ENCODE measurements at regions not wholly inside any gene's neighbourhood (a gene's known extent, or its start where the extent isn't known, plus 50 kb on each side); places are given as distances from the start of the nearest gene placed in this dataset.

GRCh38 chr12:107560165-107560898, 125.3 kb upstream of the PWP1 start:
- WGBS (ENCODE audit: low lambda C conversion rate) = 85% methylated on average over 7 of the region's 7 CpGs
- Histone ChIP-seq H3K27me3 (ENCODE audit: control insufficient read depth in 1 of 2, insufficient read depth in 2 of 2, low read length in 2 of 2) (no peaks in the 10 kb centered on the region), H3K36me3 (replicated peaks in 1 of 2; ENCODE audit: control insufficient read depth in 1 of 2, insufficient read depth in 2 of 2, low read length in 2 of 2) (no peaks in the 10 kb centered on the region), H3K79me2 (ENCODE audit: insufficient read depth, low read length) (no peaks in the 10 kb centered on the region), H3K9ac (ENCODE audit: insufficient read depth, low read depth, low read length) (no peak overlapping the region), H3K4me2 (ENCODE audit: low read depth, low read length) (no peak overlapping the region), H2AFZ (ENCODE audit: low read length) (no peak overlapping the region), H3K4me1 (ENCODE audit: insufficient read depth, low read length) (peaks cover 37% of the 10 kb centered on the region), H4K20me1 (ENCODE audit: insufficient read depth, low read length) (no peaks in the 10 kb centered on the region), H3K27ac (ENCODE audit: extremely low read length, insufficient read depth, low read length) (no peak overlapping the region), H3K4me3 (replicated peaks in 1 of 3; ENCODE audit: insufficient read depth in 1 of 3, low read depth in 2 of 3, low read length in 3 of 3) (no peak overlapping the region), H3K9me3 (ENCODE audit: low read length) (no peaks in the 10 kb centered on the region)
- no TSS peak for BruUV-seq (replicated peaks)
- DNase-seq (ENCODE audit: low spot score) (peak; percentile 12), FAIRE-seq (no peak), ATAC-seq (no peak)
- in situ Hi-C loops (cut with HindIII; ENCODE audit: extremely low pct_ligation_motif_present, low pct_unique_long_range_greater_than_20kb) = no loop called here
- CTCF ChIA-PET (ENCODE audit: low intra/inter-chr PET ratio, low total read pairs) = no interaction called here
- TF ChIP-seq ZNF652 (CRISPR knock-in tag; IDR thresholded peaks at IDR 0.05; ENCODE audit: borderline replicate concordance, low read depth) = peak; percentile 78
- no peak for TF ChIP-seq RBAK (CRISPR knock-in tag; IDR thresholded peaks at IDR 0.05)
- TF ChIP-seq ZNF10 (CRISPR knock-in tag; IDR thresholded peaks at IDR 0.05; ENCODE audit: borderline replicate concordance, low read depth) = no peak
- TF ChIP-seq ZBTB26 (CRISPR knock-in tag; IDR thresholded peaks at IDR 0.05; ENCODE audit: borderline replicate concordance) = peak; percentile 95
- TF ChIP-seq TFAP4 (IDR thresholded peaks at IDR 0.05; ENCODE audit: borderline replicate concordance, low read depth) = no peak
- TF ChIP-seq KLF6 (CRISPR knock-in tag; IDR thresholded peaks at IDR 0.05) = no peak
- no peak for TF ChIP-seq ZNF839 (CRISPR knock-in tag; IDR thresholded peaks at IDR 0.05; ENCODE audit: borderline replicate concordance)
- no peak for TF ChIP-seq ZNF772 (CRISPR knock-in tag; IDR thresholded peaks at IDR 0.05)
- TF ChIP-seq ZNF136 (CRISPR knock-in tag; IDR thresholded peaks at IDR 0.05; ENCODE audit: low read depth) = no peak
- no peak for TF ChIP-seq HBP1 (CRISPR knock-in tag; IDR thresholded peaks at IDR 0.05; ENCODE audit: low read depth)
- no peak for TF ChIP-seq MXD4 (CRISPR knock-in tag; IDR thresholded peaks at IDR 0.05)
- TF ChIP-seq NFE2L2 (IDR thresholded peaks at IDR 0.05; ENCODE audit: low read length) = no peak
- TF ChIP-seq SRSF1 (optimal IDR thresholded peaks at IDR 0.05; ENCODE audit: low read depth, low read length) = no peak
- no peak for TF ChIP-seq ZNF44 (CRISPR knock-in tag; IDR thresholded peaks at IDR 0.05)
- no peak for TF ChIP-seq SRSF4 (IDR thresholded peaks at IDR 0.05; ENCODE audit: low read depth, low read length, poor library complexity, severe bottlenecking)
- TF ChIP-seq ATRX (CRISPR knock-in tag; IDR thresholded peaks at IDR 0.05; ENCODE audit: borderline replicate concordance) = no peak
- TF ChIP-seq RELA (CRISPR knock-in tag; IDR thresholded peaks at IDR 0.05) = no peak
- TF ChIP-seq RAD21 (CRISPR knock-in tag; IDR thresholded peaks at IDR 0.05) = no peak
- TF ChIP-seq ZNF124 (CRISPR knock-in tag; IDR thresholded peaks at IDR 0.05) = no peak
- TF ChIP-seq ZNF143 (CRISPR knock-in tag; IDR thresholded peaks at IDR 0.05) = 0 out of 2 replicates have a peak, but pooled peaks have one; percentile 54
- intact Hi-C loops (cut with micrococcal nuclease; ENCODE audit: unreplicated experiment) = no loop called here
- POLR2A ChIA-PET = no interaction called here
